Peyer's patch (tissue), 4 donors: ENCODE measurements at regions not wholly inside any gene's neighbourhood (a gene's known extent, or its start where the extent isn't known, plus 50 kb on each side); places are given as distances from the start of the nearest gene placed in this dataset.

ENCODE experiments used
- DNase-seq, 3 donors: peaks; one replicate each; pipeline ENCODE4 v3.0.0-alpha.2; 2017 to 2019
- H3K27ac ChIP-seq, 4 donors: fragments of 200-600 bp; sonication (generic); one replicate each; pipeline ENCODE4 v1.5.1; 2016 to 2019
- H3K27me3 ChIP-seq, 2 donors: fragments of 200-600 bp; sonication (generic); one replicate each; pipeline ENCODE4 v1.5.1; 2019
- H3K36me3 ChIP-seq, 3 donors: fragments of 200-600 bp; sonication (generic); one replicate each; pipeline ENCODE4 v1.5.1; 2016 to 2019
- H3K4me1 ChIP-seq, 4 donors: fragments of 200-600 bp; sonication (generic); one replicate each; pipeline ENCODE4 v1.5.1; 2016 to 2019
- H3K4me3 ChIP-seq, 4 donors: fragments of 200-600 bp; sonication (generic); 1 replicate in 3 of 4; 2 replicates in 1 of 4; pipeline ENCODE4 v1.5.1; 2016 to 2019; ENCODE audit warnings: mild to moderate bottlenecking in 1 of 4
- H3K9me3 ChIP-seq, 4 donors: fragments of 200-600 bp; sonication (generic); one replicate each; pipeline ENCODE4 v1.5.1; 2016 to 2019; ENCODE audit warnings: mild to moderate bottlenecking in 1 of 4
- CTCF ChIP-seq, 6 experiments: fragments of 450-650 bp in 4 of 6; fragments of 200-600 bp in 2 of 6; sonication (generic) in 1 of 6; IDR thresholded peaks; one replicate each; pipeline ENCODE4 v1.5.1; 2017 to 2019; ENCODE audit warnings: antibody characterized with exemption in 6 of 6, mild to moderate bottlenecking in 3 of 6, moderate library complexity in 1 of 6
- POLR2A ChIP-seq, 2 donors: fragments of 450-650 bp; IDR thresholded peaks; one replicate each; pipeline ENCODE4 v1.5.1; 2017; ENCODE audit warnings: antibody characterized with exemption in 2 of 2, mild to moderate bottlenecking in 2 of 2, moderate library complexity in 2 of 2

- TF ChIP-seq POLR2A (IDR thresholded peaks at IDR 0.05) = no peak
- no peak for TF ChIP-seq CTCF (IDR thresholded peaks at IDR 0.05)
- Histone ChIP-seq H3K9me3 (no peaks in the 10 kb centered on the region), H3K4me3 (no peak overlapping the region), H3K4me1 (no peaks in the 10 kb centered on the region), H3K27me3 (no peaks in the 10 kb centered on the region), H3K36me3 (no peaks in the 10 kb centered on the region), H3K27ac (no peak overlapping the region)
- no peak for DNase-seq
Measured at GRCh38 chr21:14308234-14308633, 74.7 kb downstream of the HSPA13 start.

DNA sequence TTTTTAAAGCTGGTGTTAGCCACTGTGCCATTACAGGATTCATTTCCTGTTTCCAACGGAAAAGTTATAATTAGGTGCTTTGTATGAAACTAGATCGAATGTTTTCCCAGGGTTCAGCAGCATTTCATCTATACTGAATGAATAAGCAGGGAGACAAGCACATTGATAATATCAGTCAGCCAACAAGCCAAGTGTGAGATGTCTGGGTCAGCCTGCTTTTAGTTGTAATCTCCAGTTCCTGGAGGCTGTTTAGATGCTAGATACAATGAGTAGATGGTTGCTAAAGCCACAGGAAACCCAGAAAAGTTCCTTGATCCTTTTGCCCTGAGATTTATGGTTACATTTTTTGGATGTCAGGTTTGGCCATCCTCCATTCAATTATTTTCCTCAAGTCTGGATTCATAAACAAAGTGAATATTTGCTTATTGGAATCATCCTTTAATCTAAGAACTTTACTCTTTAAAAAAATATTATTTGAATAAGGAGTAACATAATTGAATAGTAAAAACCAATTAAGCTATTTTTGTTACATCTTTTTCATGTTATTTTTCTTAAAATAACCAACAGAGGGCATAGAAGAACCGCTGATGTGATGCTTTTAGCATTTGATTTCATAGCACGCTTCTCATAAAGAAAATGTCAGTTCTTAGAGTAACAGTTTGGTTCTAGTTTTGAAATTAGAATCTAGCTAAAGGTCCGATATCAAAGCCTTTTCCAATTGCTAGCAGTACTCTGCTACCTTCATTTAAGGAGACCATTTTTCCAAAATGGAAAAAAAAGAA lies 76.6 kb downstream of the HSPA13 start:
- no peaks in the 10 kb centered on the region for H3K27me3 ChIP-seq
- H3K36me3 ChIP-seq = no peaks in the 10 kb centered on the region
- H3K4me1 ChIP-seq = no peaks in the 10 kb centered on the region
- no peak overlapping the region for H3K27ac ChIP-seq
- no peak overlapping the region for H3K4me3 ChIP-seq
- H3K9me3 ChIP-seq = no peaks in the 10 kb centered on the region
- no peak for TF ChIP-seq POLR2A (IDR thresholded peaks at IDR 0.05)
- peak in 1 of 6 experiments; percentile 19 for TF ChIP-seq CTCF (IDR thresholded peaks at IDR 0.05)
- DNase-seq = no peak

DNA sequence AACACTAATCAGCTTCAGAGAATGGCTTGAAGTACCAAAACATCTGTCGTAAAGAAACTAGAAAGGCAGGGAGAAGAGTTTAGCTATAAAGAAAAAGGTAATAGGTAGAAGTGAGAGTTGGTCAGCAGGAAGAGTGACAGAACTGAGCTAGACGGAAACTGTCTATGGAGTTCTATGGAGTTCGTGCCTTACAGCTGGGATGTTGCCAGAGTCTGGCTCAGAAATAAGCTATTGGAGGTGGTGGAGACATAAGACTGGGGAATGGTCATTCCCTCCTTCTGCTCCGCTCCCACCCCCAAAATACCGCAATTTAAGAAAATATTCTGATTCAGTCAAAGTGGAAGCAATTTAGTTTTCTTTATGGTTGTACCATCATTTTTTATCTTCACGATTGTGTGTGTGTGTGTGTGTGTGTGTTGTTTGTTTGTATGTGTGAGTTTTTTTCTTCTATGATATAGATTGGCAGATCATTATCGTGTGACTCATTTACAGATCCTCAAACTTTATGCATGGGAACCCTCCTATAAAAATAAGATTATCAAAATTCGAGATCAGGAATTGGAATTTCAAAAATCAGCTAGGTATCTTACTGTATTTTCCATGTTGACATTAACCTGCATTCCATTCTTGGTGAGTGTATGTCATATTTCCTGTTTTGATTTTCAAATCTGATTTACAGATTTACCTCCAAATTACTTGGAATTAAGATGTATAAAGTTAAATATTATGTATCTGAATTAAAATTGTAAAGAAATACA lies 79.0 kb downstream of the HSPA13 start:
- Histone ChIP-seq H3K9me3 (no peaks in the 10 kb centered on the region), H3K27me3 (no peaks in the 10 kb centered on the region), H3K4me3 (no peak overlapping the region), H3K4me1 (no peaks in the 10 kb centered on the region), H3K36me3 (no peaks in the 10 kb centered on the region), H3K27ac (no peak overlapping the region)
- DNase-seq = no peak
- TF ChIP-seq POLR2A (IDR thresholded peaks at IDR 0.05) (no peak), CTCF (IDR thresholded peaks at IDR 0.05) (no peak)

- no peaks in the 10 kb centered on the region for H3K36me3 ChIP-seq
- TF ChIP-seq CTCF (IDR thresholded peaks at IDR 0.05) (no peak), POLR2A (IDR thresholded peaks at IDR 0.05) (no peak)
- no peak for DNase-seq
Measured at GRCh38 chr21:14300074-14300473, 82.9 kb downstream of the HSPA13 start.

DNA sequence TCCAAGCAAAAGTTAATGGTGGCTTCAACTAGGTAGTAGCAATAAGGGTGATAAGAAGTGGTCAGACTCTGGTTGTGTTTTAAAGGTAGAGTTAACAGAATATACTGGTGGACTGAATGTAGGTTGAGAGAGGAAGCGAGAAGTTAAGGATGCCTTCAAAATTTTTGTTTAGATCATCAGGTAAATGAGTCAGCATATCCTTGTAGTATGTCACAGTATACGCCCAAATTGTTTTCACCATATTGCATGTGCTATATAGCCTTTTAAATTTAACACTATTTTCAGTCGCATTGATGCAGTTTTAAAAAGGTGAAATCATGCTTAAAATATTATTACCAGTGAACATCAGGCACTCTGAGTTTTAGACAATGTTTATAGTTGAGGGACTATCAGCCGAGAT lies 74.6 kb downstream of the RBM11 start:
- Histone ChIP-seq H3K27me3 (no peaks in the 10 kb centered on the region), H3K4me1 (no peaks in the 10 kb centered on the region), H3K9me3 (no peaks in the 10 kb centered on the region), H3K4me3 (no peak overlapping the region), H3K36me3 (no peaks in the 10 kb centered on the region), H3K27ac (no peak overlapping the region)
- no peak for DNase-seq
- TF ChIP-seq CTCF (IDR thresholded peaks at IDR 0.05) = no peak
- no peak for TF ChIP-seq POLR2A (IDR thresholded peaks at IDR 0.05)

More at GRCh38 chr21:14300074-14300473, 82.9 kb downstream of the HSPA13 start:
- Histone ChIP-seq H3K4me3 (no peak overlapping the region), H3K4me1 (no peaks in the 10 kb centered on the region), H3K9me3 (no peaks in the 10 kb centered on the region), H3K27me3 (no peaks in the 10 kb centered on the region), H3K27ac (no peak overlapping the region)
